OCI-LY7 (cell line): ENCODE measurements at regions not wholly inside any gene's neighbourhood (a gene's known extent, or its start where the extent isn't known, plus 50 kb on each side); places are given as distances from the start of the nearest gene placed in this dataset.

Source experiments
- BruUV-seq: library from RNA; stranded (reverse); fragments of 400-500 nt; replicated peaks from 2 replicates; lab custom pipeline; 2021; lab: Mats Ljungman, UMichigan
- CTCF ChIA-PET: fragments of 300-600 bp; sonication (Branson Sonifier 250); formaldehyde crosslinking; loops from one replicate; lab custom pipeline; 2022; ENCODE audit warnings: antibody characterized with exemption; ENCODE audit not compliant: unreplicated experiment; lab: Charles Lee
- POLR2A ChIA-PET: fragments of 300-600 bp; sonication (Branson Sonifier 250); formaldehyde crosslinking; loops from one replicate; lab custom pipeline; 2022; ENCODE audit warnings: antibody characterized with exemption; lab: Charles Lee
- DNase-seq: peaks from one replicate; pipeline ENCODE4 v3.0.0-alpha.2; 2015; ENCODE audit warnings: low spot score
- H2AFZ ChIP-seq: fragments of 200-600 bp; sonication (generic), shearing (Covaris generic); 2 replicates; pipeline ENCODE4 v1.6.1; 2014; ENCODE audit warnings: mild to moderate bottlenecking, antibody characterized with exemption, low read length, moderate library complexity
- H3K27ac ChIP-seq: fragments of 200-600 bp; sonication (generic); 2 replicates; pipeline ENCODE4 v1.5.1; 2014; ENCODE audit warnings: mixed run types, low read depth, mild to moderate bottlenecking, moderate library complexity, low read length, inconsistent platforms; ENCODE audit not compliant: poor library complexity, severe bottlenecking
- H3K36me3 ChIP-seq: fragments of 200-600 bp; sonication (generic); 2 replicates; pipeline ENCODE4 v1.6.1; 2014; ENCODE audit warnings: mild to moderate bottlenecking, antibody characterized with exemption, low read length, moderate library complexity, mixed read lengths; ENCODE audit not compliant: insufficient read depth
- H3K4me1 ChIP-seq: fragments of 200-600 bp; sonication (generic); 2 replicates; pipeline ENCODE4 v1.5.1; 2014; ENCODE audit warnings: mild to moderate bottlenecking, low read length; ENCODE audit not compliant: insufficient read depth, poor library complexity, severe bottlenecking
- H3K4me2 ChIP-seq: fragments of 200-600 bp; sonication (generic); 2 replicates; pipeline ENCODE4 v1.6.1; 2014; ENCODE audit warnings: mild to moderate bottlenecking, low read length
- H3K4me3 ChIP-seq: fragments of 200-600 bp; sonication (generic); 2 replicates; pipeline ENCODE4 v1.5.1; 2014; ENCODE audit warnings: mild to moderate bottlenecking, low read depth, low read length; ENCODE audit not compliant: poor library complexity, severe bottlenecking
- H3K79me2 ChIP-seq: fragments of 200-600 bp; sonication (generic); 2 replicates; pipeline ENCODE4 v1.6.1; 2016; ENCODE audit warnings: low read depth, mild to moderate bottlenecking, low read length, moderate library complexity, mixed read lengths; ENCODE audit not compliant: insufficient read depth
- H3K9me2 ChIP-seq: fragments of 200-600 bp; sonication (generic); 2 replicates; pipeline ENCODE4 v1.6.1; 2016; ENCODE audit warnings: mild to moderate bottlenecking, low read length, mixed read lengths; ENCODE audit not compliant: insufficient read depth
- H3K9me3 ChIP-seq: fragments of 200-600 bp; sonication (generic); 2 replicates; pipeline ENCODE4 v1.6.1; 2014; ENCODE audit warnings: mild to moderate bottlenecking, mixed run types, low read length, mixed read lengths
- H4K20me1 ChIP-seq: fragments of 200-600 bp; sonication (generic); 2 replicates; pipeline ENCODE4 v1.6.1; 2014; ENCODE audit warnings: mild to moderate bottlenecking, antibody characterized with exemption, low read length, moderate library complexity, mixed read lengths; ENCODE audit not compliant: insufficient read depth
- CTCF ChIP-seq: fragments of 200-600 bp; sonication (generic); conservative IDR thresholded peaks from 2 replicates; pipeline ENCODE4 v1.5.1; 2014; ENCODE audit warnings: mild to moderate bottlenecking, antibody characterized with exemption, low read length, moderate library complexity, mixed read lengths
- EZH2phosphoT487 ChIP-seq: fragments of 200-600 bp; sonication (generic); IDR thresholded peaks from 2 replicates; pipeline ENCODE4 v1.6.1; 2018; ENCODE audit warnings: low read depth, borderline replicate concordance, mild to moderate bottlenecking, mixed run types, antibody characterized with exemption, low read length, moderate library complexity, mixed read lengths
- intact Hi-C: fragments of 100-400 bp; cut with micrococcal nuclease; formaldehyde crosslinking; loops from one replicate; pipeline ENCODE4 v1.10.0; 2022; ENCODE audit not compliant: unreplicated experiment

- DNase-seq = no peak
- H3K9me3 ChIP-seq = no peaks in the 10 kb centered on the region
- CTCF ChIA-PET = no interaction called here
- no peaks in the 10 kb centered on the region for H3K36me3 ChIP-seq
- H3K4me1 ChIP-seq = no peaks in the 10 kb centered on the region
- no peaks in the 10 kb centered on the region for H3K9me2 ChIP-seq
- POLR2A ChIA-PET = interaction anchor here (0.7 kb wide), 1 partner anchor 1264 kb away, joined by 3 read pairs; no protein-coding TSS in a partner anchor
- H3K27ac ChIP-seq = no peak overlapping the region
- H3K4me2 ChIP-seq = no peak overlapping the region
- intact Hi-C loops = no loop called here
- no peaks in the 10 kb centered on the region for H4K20me1 ChIP-seq
- TF ChIP-seq CTCF (no peak), EZH2phosphoT487 (no peak)
- no peak overlapping the region for H3K4me3 ChIP-seq
- BruUV-seq = no TSS peak
- H3K79me2 ChIP-seq = no peaks in the 10 kb centered on the region
- H2AFZ ChIP-seq = no peak overlapping the region
Measured at GRCh38 chr1:73359001-73359400, 839.0 kb downstream of the LRRIQ3 start.

GRCh38 chr1:73356485-73356884 lies 841.5 kb downstream of the LRRIQ3 start:
- H3K9me3 ChIP-seq = no peaks in the 10 kb centered on the region
- no peak overlapping the region for H3K4me3 ChIP-seq
- ChIA-PET POLR2A (no interaction called here), CTCF (no interaction called here)
- no peak overlapping the region for H3K4me2 ChIP-seq
- H2AFZ ChIP-seq = no peak overlapping the region
- TF ChIP-seq CTCF = no peak
- no peak for TF ChIP-seq EZH2phosphoT487
- no TSS peak for BruUV-seq
- H3K4me1 ChIP-seq = no peaks in the 10 kb centered on the region
- no peaks in the 10 kb centered on the region for H3K36me3 ChIP-seq
- no peak overlapping the region for H3K27ac ChIP-seq
- H3K79me2 ChIP-seq = no peaks in the 10 kb centered on the region
- H4K20me1 ChIP-seq = no peaks in the 10 kb centered on the region
- no peak for DNase-seq
- no peaks in the 10 kb centered on the region for H3K9me2 ChIP-seq
- intact Hi-C loops = no loop called here

GRCh38 chr1:73343947-73344346 lies 854.0 kb downstream of the LRRIQ3 start:
- ChIA-PET CTCF (no interaction called here), POLR2A (interaction anchor here (0.6 kb wide), 1 partner anchor 70 kb away, joined by 3 read pairs; no protein-coding TSS in a partner anchor)
- Histone ChIP-seq H3K4me3 (no peak overlapping the region), H3K9me2 (no peaks in the 10 kb centered on the region), H2AFZ (no peak overlapping the region), H3K79me2 (no peaks in the 10 kb centered on the region), H3K36me3 (no peaks in the 10 kb centered on the region), H4K20me1 (no peaks in the 10 kb centered on the region), H3K9me3 (no peaks in the 10 kb centered on the region), H3K4me2 (no peak overlapping the region), H3K4me1 (no peaks in the 10 kb centered on the region), H3K27ac (no peak overlapping the region)
- DNase-seq = no peak
- TF ChIP-seq CTCF = no peak
- no peak for TF ChIP-seq EZH2phosphoT487
- BruUV-seq = no TSS peak
- intact Hi-C loops = no loop called here
